Endothelial cell of umbilical vein (primary cell): ENCODE measurements at regions not wholly inside any gene's neighbourhood (a gene's known extent, or its start where the extent isn't known, plus 50 kb on each side); places are given as distances from the start of the nearest gene placed in this dataset.
"Not testable (repeated sequence)": the region's sequence is repeated elsewhere in the genome, so short reads cannot be mapped to it uniquely, and the experiment has no call there.

Source experiments
- BruUV-seq: library from RNA; stranded (reverse); fragments of 400-500 nt; replicated peaks from 2 replicates; lab custom pipeline; 2021; lab: Mats Ljungman, UMichigan
- CTCF ChIA-PET: fragments of 300-600, 350-600 bp; sonication (Branson Sonifier 250); formaldehyde crosslinking; loops from one replicate; lab custom pipeline; 2021; ENCODE audit warnings: antibody characterized with exemption, inconsistent platforms; lab: Charles Lee
- POLR2A ChIA-PET: fragments of 300-600, 350-600 bp; sonication (Branson Sonifier 250); formaldehyde crosslinking; loops from one replicate; lab custom pipeline; 2021; ENCODE audit warnings: antibody characterized with exemption, inconsistent platforms; lab: Charles Lee
- DNase-seq: peaks from one replicate; pipeline ENCODE4 v3.0.0-alpha.2; 2011; ENCODE audit warnings: low read depth, low spot score
- FAIRE-seq: peaks from 2 replicates; lab custom pipeline; 2011; peaks lifted over from hg19 to GRCh38; lab: Jason Lieb, UNC
- H2AFZ ChIP-seq: 2 replicates; pipeline ENCODE4 v1.6.0; 2012; ENCODE audit warnings: low read depth, low read length, control low read depth, inconsistent platforms
- H3K27ac ChIP-seq: 2 replicates; pipeline ENCODE4 v1.5.1; 2011; ENCODE audit warnings: low read depth, mild to moderate bottlenecking, control low read depth, low read length, moderate library complexity; ENCODE audit not compliant: insufficient read depth
- H3K27me3 ChIP-seq, 2 experiments: 2 replicates each; pipeline versions ENCODE4 v1.6.0 to v1.6.1; 2011; ENCODE audit warnings: low read length in 2 of 2, mixed read lengths in 1 of 2; ENCODE audit not compliant: control insufficient read depth in 2 of 2, insufficient read depth in 2 of 2
- H3K36me3 ChIP-seq, 2 experiments: 2 replicates in 1 of 2; 3 replicates in 1 of 2; pipeline ENCODE4 v1.5.1; 2011; ENCODE audit warnings: low read length in 2 of 2, mild to moderate bottlenecking in 1 of 2, moderate library complexity in 1 of 2; ENCODE audit not compliant: control insufficient read depth in 2 of 2, insufficient read depth in 2 of 2; ENCODE audit errors: extremely low read depth in 1 of 2
- H3K4me1 ChIP-seq: 3 replicates; pipeline ENCODE4 v1.5.1; 2011; ENCODE audit warnings: mild to moderate bottlenecking, low read length; ENCODE audit not compliant: control insufficient read depth, insufficient read depth; ENCODE audit errors: extremely low read depth
- H3K4me2 ChIP-seq: 2 replicates; pipeline ENCODE4 v1.6.1; 2011; ENCODE audit warnings: low read length, control low read depth, mixed read lengths; ENCODE audit not compliant: insufficient read depth
- H3K4me3 ChIP-seq, 3 experiments: fragments of 200-600 bp in 1 of 3; sonication (generic), shearing (Covaris generic) in 1 of 3; replicated peaks in 1 of 3; 2 replicates each; pipeline ENCODE4 v1.5.1; 2011 to 2016; ENCODE audit warnings: control low read depth in 3 of 3, low read length in 3 of 3, mild to moderate bottlenecking in 2 of 3, inconsistent platforms in 1 of 3, low read depth in 1 of 3, moderate library complexity in 1 of 3; ENCODE audit not compliant: insufficient read depth in 1 of 3
- H3K79me2 ChIP-seq: 2 replicates; pipeline ENCODE4 v1.6.0; 2012; ENCODE audit warnings: low read length, inconsistent platforms; ENCODE audit not compliant: control insufficient read depth, insufficient read depth
- H3K9ac ChIP-seq: replicated peaks from 2 replicates; pipeline ENCODE3; 2011; ENCODE audit warnings: low read length, control low read depth; ENCODE audit not compliant: insufficient read depth; ENCODE audit errors: extremely low read depth
- H3K9me1 ChIP-seq: replicated peaks from 3 replicates; pipeline ENCODE4 v1.6.0; 2011; ENCODE audit warnings: mild to moderate bottlenecking, low read length; ENCODE audit not compliant: control insufficient read depth, insufficient read depth; ENCODE audit errors: extremely low read depth
- H3K9me3 ChIP-seq: replicated peaks from 2 replicates; pipeline ENCODE4 v1.5.1; 2012; ENCODE audit warnings: low read length, inconsistent platforms; ENCODE audit not compliant: control insufficient read depth, insufficient read depth
- H4K20me1 ChIP-seq: replicated peaks from 2 replicates; pipeline ENCODE3; 2011; ENCODE audit warnings: mild to moderate bottlenecking, low read length; ENCODE audit not compliant: control insufficient read depth, insufficient read depth; ENCODE audit errors: extremely low read depth
- CTCF ChIP-seq, 2 donors: IDR thresholded peaks; 1 replicate in 1 of 2; 2 replicates in 1 of 2; pipeline ENCODE4 v1.5.1; 2011; ENCODE audit warnings: low read length in 2 of 2, mild to moderate bottlenecking in 2 of 2, moderate library complexity in 2 of 2, control low read depth in 1 of 2, inconsistent platforms in 1 of 2, low read depth in 1 of 2; ENCODE audit not compliant: insufficient read depth in 1 of 2; ENCODE audit errors: extremely low read depth in 1 of 2
- EZH2 ChIP-seq: IDR thresholded peaks from 2 replicates; pipeline ENCODE4 v1.6.1; 2012; ENCODE audit warnings: borderline replicate concordance, low read depth, mild to moderate bottlenecking, moderate library complexity, low read length, inconsistent platforms; ENCODE audit not compliant: severe bottlenecking
- FOS ChIP-seq: IDR thresholded peaks from 2 replicates; pipeline ENCODE4 v1.6.1; 2011; ENCODE audit warnings: mild to moderate bottlenecking, low read length, moderate library complexity, borderline replicate concordance; ENCODE audit not compliant: insufficient read depth
- GATA2 ChIP-seq: IDR thresholded peaks from 2 replicates; pipeline ENCODE4 v1.7.0; 2011; ENCODE audit warnings: low read depth, mild to moderate bottlenecking, moderate library complexity, mixed read lengths, low read length; ENCODE audit not compliant: insufficient read length, insufficient read depth
- JUN ChIP-seq: IDR thresholded peaks from 2 replicates; pipeline ENCODE4 v1.6.1; 2011; ENCODE audit warnings: borderline replicate concordance, low read depth; ENCODE audit not compliant: insufficient read length, insufficient read depth
- MAX ChIP-seq: IDR thresholded peaks from 2 replicates; pipeline ENCODE4 v1.6.1; 2011; ENCODE audit not compliant: insufficient read depth, insufficient read length
- MYC ChIP-seq: IDR thresholded peaks from one replicate; pipeline ENCODE4 v1.6.1; 2011; ENCODE audit warnings: mild to moderate bottlenecking, low read depth, low read length
- POLR2A ChIP-seq: IDR thresholded peaks from 2 replicates; pipeline ENCODE4 v1.6.1; 2012; ENCODE audit warnings: low read depth, mild to moderate bottlenecking, control low read depth, low read length
- POLR2AphosphoS5 ChIP-seq: IDR thresholded peaks from 2 replicates; pipeline ENCODE4 v1.6.1; 2012; ENCODE audit warnings: low read depth, mild to moderate bottlenecking, control low read depth, low read length, moderate library complexity; ENCODE audit not compliant: insufficient read depth
- dilution Hi-C: fragments of 300-500 bp; cut with MboI; formaldehyde crosslinking; loops from one replicate; pipeline ENCODE4 v1.15.0; 2019; ENCODE audit warnings: low sequenced_read_pairs; ENCODE audit not compliant: extremely low pct_ligation_motif_present
- intact Hi-C: fragments of 100-400 bp; cut with micrococcal nuclease; formaldehyde crosslinking; loops from one replicate; pipeline ENCODE4 v1.10.0; 2022

GRCh38 chr17:62303476-62303875 is 76.9 kb upstream of the EFCAB3 start:
- no peaks in the 10 kb centered on the region for H3K27me3 ChIP-seq
- no peaks in the 10 kb centered on the region for H4K20me1 ChIP-seq
- ChIA-PET CTCF (no interaction called here), POLR2A (no interaction called here)
- intact Hi-C loops, result no loop called here
- H3K36me3 ChIP-seq, result no peaks in the 10 kb centered on the region
- dilution Hi-C loops, result no loop called here
- no peaks in the 10 kb centered on the region for H3K9me3 ChIP-seq
- no peaks in the 10 kb centered on the region for H3K9me1 ChIP-seq
- H3K4me1 ChIP-seq, result no peaks in the 10 kb centered on the region
- no peaks in the 10 kb centered on the region for H3K79me2 ChIP-seq
- DNase-seq, result no peak
- BruUV-seq, result no TSS peak
- H3K4me3 ChIP-seq, result no peak overlapping the region
- H3K9ac ChIP-seq, result no peak overlapping the region
- TF ChIP-seq POLR2A (no peak), POLR2AphosphoS5 (no peak), FOS (no peak)
- FAIRE-seq, result no peak
- H3K27ac ChIP-seq, result no peak overlapping the region
- H2AFZ ChIP-seq, result no peak overlapping the region
- H3K4me2 ChIP-seq, result no peak overlapping the region

- no peak overlapping the region for H3K4me2 ChIP-seq
- no TSS peak for BruUV-seq
- H4K20me1 ChIP-seq, result no peaks in the 10 kb centered on the region
- POLR2A ChIA-PET, result no interaction called here
- H3K36me3 ChIP-seq, result no peaks in the 10 kb centered on the region
- H3K9me3 ChIP-seq, result no peaks in the 10 kb centered on the region
- dilution Hi-C loops (no loop called here), intact Hi-C loops (no loop called here)
- CTCF ChIA-PET, result no interaction called here
- no peak overlapping the region for H3K27ac ChIP-seq
- H3K27me3 ChIP-seq, result no peaks in the 10 kb centered on the region
- H3K4me1 ChIP-seq, result no peaks in the 10 kb centered on the region
- TF ChIP-seq MYC (no peak), POLR2AphosphoS5 (no peak), FOS (no peak), EZH2 (no peak), MAX (no peak), GATA2 (no peak), CTCF (IDR thresholded peaks at IDR 0.05; ENCODE audit: extremely low read depth in 1 of 2, insufficient read depth in 1 of 2, low read depth in 1 of 2, low read length in 2 of 2) (no peak), JUN (no peak), POLR2A (no peak)
- H2AFZ ChIP-seq, result no peak overlapping the region
- H3K4me3 ChIP-seq, result no peak overlapping the region
- H3K9ac ChIP-seq, result no peak overlapping the region
- FAIRE-seq (no peak), DNase-seq (no peak)
- H3K79me2 ChIP-seq, result no peaks in the 10 kb centered on the region
- no peaks in the 10 kb centered on the region for H3K9me1 ChIP-seq
These were observed 79.7 kb upstream of the EFCAB3 start for GRCh38 chr17:62300697-62301096.

- dilution Hi-C loops, result not testable (repeated sequence)
These were observed 105.1 kb upstream of the EFCAB3 start for GRCh38 chr17:62275290-62275689.

More at GRCh38 chr17:62275290-62275689, 105.1 kb upstream of the EFCAB3 start:
- DNase-seq, H3K9me1 ChIP-seq, H4K20me1 ChIP-seq, H3K27ac ChIP-seq, H3K36me3 ChIP-seq, H3K4me2 ChIP-seq, FAIRE-seq, POLR2A ChIA-PET, H3K4me3 ChIP-seq, CTCF ChIA-PET, intact Hi-C loops, H3K27me3 ChIP-seq, H3K4me1 ChIP-seq, BruUV-seq, H3K9me3 ChIP-seq, H2AFZ ChIP-seq, H3K79me2 ChIP-seq, H3K9ac ChIP-seq: not testable (repeated sequence)
